Astrocyte (in vitro differentiated cells and primary cell): ENCODE measurements at regions not wholly inside any gene's neighbourhood (a gene's known extent, or its start where the extent isn't known, plus 50 kb on each side); places are given as distances from the start of the nearest gene placed in this dataset.

Experiments used
- DNase-seq: peaks from one replicate; pipeline ENCODE4 v3.0.0-alpha.2; 2010; ENCODE audit warnings: low read depth
- FAIRE-seq: peaks from 2 replicates; lab custom pipeline; 2011; peaks lifted over from hg19 to GRCh38; lab: Jason Lieb, UNC
- H2AFZ ChIP-seq: 2 replicates; pipeline ENCODE4 v1.6.0; 2012; ENCODE audit warnings: low read depth, low read length, inconsistent platforms
- H3K27ac ChIP-seq: 2 replicates; pipeline ENCODE4 v1.5.1; 2011; ENCODE audit warnings: low read depth, low read length, inconsistent platforms
- H3K27me3 ChIP-seq: 2 replicates; pipeline ENCODE4 v1.6.0; 2011; ENCODE audit warnings: low read length, inconsistent platforms; ENCODE audit not compliant: insufficient read depth
- H3K36me3 ChIP-seq: 2 replicates; pipeline ENCODE4 v1.5.1; 2011; ENCODE audit warnings: low read length, inconsistent platforms; ENCODE audit not compliant: insufficient read depth
- H3K4me1 ChIP-seq: 2 replicates; pipeline ENCODE4 v1.5.1; 2011; ENCODE audit warnings: low read length, inconsistent platforms; ENCODE audit not compliant: insufficient read depth
- H3K4me2 ChIP-seq: 2 replicates; pipeline ENCODE4 v1.6.0; 2012; ENCODE audit warnings: low read length, inconsistent platforms
- H3K4me3 ChIP-seq: 2 replicates; pipeline ENCODE4 v1.5.1; 2011; ENCODE audit warnings: low read depth, mild to moderate bottlenecking, low read length, inconsistent platforms; ENCODE audit not compliant: insufficient read depth
- H3K79me2 ChIP-seq: 2 replicates; pipeline ENCODE4 v1.6.0; 2012; ENCODE audit warnings: mild to moderate bottlenecking, low read length, inconsistent platforms; ENCODE audit not compliant: insufficient read depth
- H3K9ac ChIP-seq: 2 replicates; pipeline ENCODE4 v1.6.0; 2012; ENCODE audit warnings: mild to moderate bottlenecking, low read length, inconsistent platforms
- H3K9me3 ChIP-seq: 2 replicates; pipeline ENCODE4 v1.5.1; 2012; ENCODE audit warnings: low read depth, mild to moderate bottlenecking, low read length, inconsistent platforms; ENCODE audit not compliant: insufficient read depth
- H4K20me1 ChIP-seq: 2 replicates; pipeline ENCODE4 v1.6.0; 2012; ENCODE audit warnings: low read length, inconsistent platforms; ENCODE audit not compliant: insufficient read depth
- H3K27ac Mint-ChIP-seq: one replicate; pipeline ENCODE4 v1.8.0; 2021; ENCODE audit warnings: mild to moderate bottlenecking, mixed read lengths; ENCODE audit not compliant: unreplicated experiment
- H3K27me3 Mint-ChIP-seq: one replicate; pipeline ENCODE4 v1.8.0; 2021; ENCODE audit warnings: low read depth, mixed read lengths; ENCODE audit not compliant: unreplicated experiment
- H3K36me3 Mint-ChIP-seq: one replicate; pipeline ENCODE4 v1.8.0; 2021; ENCODE audit warnings: low read depth, mixed read lengths; ENCODE audit not compliant: unreplicated experiment
- H3K4me1 Mint-ChIP-seq: one replicate; pipeline ENCODE4 v1.8.0; 2021; ENCODE audit warnings: low read depth, mixed read lengths; ENCODE audit not compliant: unreplicated experiment
- H3K4me3 Mint-ChIP-seq: one replicate; pipeline ENCODE4 v1.8.0; 2021; ENCODE audit warnings: mild to moderate bottlenecking, moderate library complexity, mixed read lengths; ENCODE audit not compliant: unreplicated experiment
- H3K9me3 Mint-ChIP-seq: one replicate; pipeline ENCODE4 v1.8.0; 2021; ENCODE audit warnings: mild to moderate bottlenecking, mixed read lengths; ENCODE audit not compliant: unreplicated experiment
- EZH2 ChIP-seq: IDR thresholded peaks from 2 replicates; pipeline ENCODE4 v1.6.1; 2012; ENCODE audit warnings: mild to moderate bottlenecking, low read length, inconsistent platforms; ENCODE audit not compliant: insufficient read depth
- TF ChIP-seq, protein P1 (sequence below): IDR thresholded peaks from 2 replicates; pipeline ENCODE4 v1.5.1; 2011; ENCODE audit warnings: low read depth, mild to moderate bottlenecking, inconsistent platforms, low read length, moderate library complexity; ENCODE audit not compliant: insufficient read depth

DNA sequence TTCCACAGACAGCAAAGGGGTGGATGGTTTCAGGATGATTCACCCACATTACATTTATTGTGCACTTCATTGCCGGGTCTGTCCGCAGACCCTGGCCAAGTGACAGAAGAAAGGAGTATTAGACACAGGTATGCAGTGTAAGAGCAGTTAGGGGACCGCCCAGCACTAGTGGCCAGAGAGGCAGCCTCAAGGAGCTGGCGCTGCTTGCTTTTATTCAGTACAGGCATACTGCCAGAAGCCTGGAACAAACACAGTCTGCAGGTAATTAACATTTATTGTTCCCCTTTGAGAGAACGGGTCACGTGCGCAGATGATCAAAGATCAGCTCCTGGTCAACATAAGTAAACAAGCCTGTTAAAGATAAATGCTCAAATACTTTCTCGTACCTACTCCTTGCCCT lies 1639.0 kb upstream of the IGFBP7 start:
- Mint-ChIP-seq H3K9me3 (no peaks in the 10 kb centered on the region), H3K4me3 (no peak overlapping the region), H3K4me1 (peaks cover 3% of the 10 kb centered on the region), H3K27me3 (no peaks in the 10 kb centered on the region), H3K36me3 (no peaks in the 10 kb centered on the region), H3K27ac (no peak overlapping the region)
- Histone ChIP-seq H4K20me1 (no peaks in the 10 kb centered on the region), H3K9ac (no peak overlapping the region), H3K27ac (no peak overlapping the region), H3K79me2 (no peaks in the 10 kb centered on the region), H3K9me3 (no peaks in the 10 kb centered on the region), H2AFZ (no peak overlapping the region), H3K4me3 (no peak overlapping the region), H3K4me2 (no peak overlapping the region), H3K36me3 (no peaks in the 10 kb centered on the region), H3K27me3 (no peaks in the 10 kb centered on the region), H3K4me1 (no peaks in the 10 kb centered on the region)
- DNase-seq (no peak), FAIRE-seq (no peak)
- TF ChIP-seq, protein P1, sequence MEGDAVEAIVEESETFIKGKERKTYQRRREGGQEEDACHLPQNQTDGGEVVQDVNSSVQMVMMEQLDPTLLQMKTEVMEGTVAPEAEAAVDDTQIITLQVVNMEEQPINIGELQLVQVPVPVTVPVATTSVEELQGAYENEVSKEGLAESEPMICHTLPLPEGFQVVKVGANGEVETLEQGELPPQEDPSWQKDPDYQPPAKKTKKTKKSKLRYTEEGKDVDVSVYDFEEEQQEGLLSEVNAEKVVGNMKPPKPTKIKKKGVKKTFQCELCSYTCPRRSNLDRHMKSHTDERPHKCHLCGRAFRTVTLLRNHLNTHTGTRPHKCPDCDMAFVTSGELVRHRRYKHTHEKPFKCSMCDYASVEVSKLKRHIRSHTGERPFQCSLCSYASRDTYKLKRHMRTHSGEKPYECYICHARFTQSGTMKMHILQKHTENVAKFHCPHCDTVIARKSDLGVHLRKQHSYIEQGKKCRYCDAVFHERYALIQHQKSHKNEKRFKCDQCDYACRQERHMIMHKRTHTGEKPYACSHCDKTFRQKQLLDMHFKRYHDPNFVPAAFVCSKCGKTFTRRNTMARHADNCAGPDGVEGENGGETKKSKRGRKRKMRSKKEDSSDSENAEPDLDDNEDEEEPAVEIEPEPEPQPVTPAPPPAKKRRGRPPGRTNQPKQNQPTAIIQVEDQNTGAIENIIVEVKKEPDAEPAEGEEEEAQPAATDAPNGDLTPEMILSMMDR: no peak
- TF ChIP-seq EZH2: no peak

DNA sequence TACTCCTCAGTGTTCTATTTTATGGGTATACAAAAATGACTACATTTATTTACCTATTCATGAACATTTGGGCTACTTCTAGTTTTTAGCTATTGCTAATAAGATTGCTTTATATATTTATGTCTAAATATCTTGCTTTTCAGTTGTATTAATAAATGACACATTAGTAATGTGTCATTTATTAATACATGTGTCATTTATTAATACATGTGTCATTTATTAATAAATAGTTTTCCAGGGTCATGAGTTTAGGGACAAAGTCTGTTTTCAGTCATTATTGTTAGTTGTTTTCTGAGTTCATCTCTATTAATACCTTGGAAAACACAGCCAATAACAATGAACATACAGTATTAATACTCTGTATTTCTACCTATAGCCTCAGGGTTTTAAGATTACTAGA lies 1630.7 kb upstream of the IGFBP7 start:
- Mint-ChIP-seq H3K36me3 (no peaks in the 10 kb centered on the region), H3K27ac (no peak overlapping the region), H3K9me3 (no peaks in the 10 kb centered on the region), H3K4me3 (no peak overlapping the region), H3K27me3 (no peaks in the 10 kb centered on the region), H3K4me1 (no peaks in the 10 kb centered on the region)
- Histone ChIP-seq H3K4me3 (no peak overlapping the region), H3K27ac (no peak overlapping the region), H3K9ac (no peak overlapping the region), H4K20me1 (no peaks in the 10 kb centered on the region), H3K4me1 (no peaks in the 10 kb centered on the region), H3K79me2 (no peaks in the 10 kb centered on the region), H3K27me3 (no peaks in the 10 kb centered on the region), H3K36me3 (no peaks in the 10 kb centered on the region), H3K4me2 (no peak overlapping the region), H2AFZ (no peak overlapping the region), H3K9me3 (no peaks in the 10 kb centered on the region)
- DNase-seq (no peak), FAIRE-seq (no peak)
- TF ChIP-seq EZH2: no peak

DNA sequence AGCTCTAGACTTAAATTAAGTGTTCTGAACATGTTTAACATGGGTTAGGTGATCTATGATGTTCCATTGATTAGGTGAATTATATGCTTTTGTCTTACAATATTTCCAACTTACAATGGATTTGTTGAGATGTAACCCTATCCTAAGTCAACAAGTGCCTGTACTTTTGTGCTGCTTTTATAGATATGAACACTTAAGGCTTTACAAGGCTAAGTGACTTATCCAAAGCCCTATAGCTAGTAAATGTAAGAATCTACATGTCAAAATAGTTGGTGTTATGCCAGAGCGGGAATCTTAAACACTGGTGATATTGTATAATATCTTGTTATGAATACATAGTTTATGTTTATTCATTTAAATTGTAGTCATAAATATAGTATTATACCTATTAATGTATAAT lies 1629.1 kb upstream of the IGFBP7 start:
- Mint-ChIP-seq H3K27ac (no peak overlapping the region), H3K4me1 (no peaks in the 10 kb centered on the region), H3K36me3 (no peaks in the 10 kb centered on the region), H3K9me3 (no peaks in the 10 kb centered on the region), H3K4me3 (no peak overlapping the region), H3K27me3 (no peaks in the 10 kb centered on the region)
- Histone ChIP-seq H3K4me2 (no peak overlapping the region), H2AFZ (no peak overlapping the region), H3K36me3 (no peaks in the 10 kb centered on the region), H3K4me1 (no peaks in the 10 kb centered on the region), H3K4me3 (no peak overlapping the region), H3K9me3 (no peaks in the 10 kb centered on the region), H3K9ac (no peak overlapping the region), H4K20me1 (no peaks in the 10 kb centered on the region), H3K27me3 (no peaks in the 10 kb centered on the region), H3K27ac (no peak overlapping the region), H3K79me2 (no peaks in the 10 kb centered on the region)
- DNase-seq: no peak
- TF ChIP-seq EZH2: no peak
- TF ChIP-seq, protein P1: no peak
- no peak for FAIRE-seq
